SK-N-SH (cell line): ENCODE measurements at regions not wholly inside any gene's neighbourhood (a gene's known extent, or its start where the extent isn't known, plus 50 kb on each side); places are given as distances from the start of the nearest gene placed in this dataset.

ENCODE experiments used
- CTCF ChIA-PET: fragments of 300-600, 350-600 bp; formaldehyde crosslinking; extraction: SDS; loops from one replicate; lab custom pipeline; 2021; lab: Yijun Ruan, JAX
- POLR2A ChIA-PET: fragments of 350-600 bp; sonication (Branson Sonifier 250); formaldehyde crosslinking; extraction: SDS; loops from one replicate; lab custom pipeline; 2020; ENCODE audit warnings: antibody characterized with exemption, inconsistent platforms; lab: Yijun Ruan, JAX
- DNase-seq: peaks from one replicate; pipeline ENCODE4 v3.0.0; 2012
- H2AFZ ChIP-seq: fragments of 200-600 bp; sonication (generic); 2 replicates; pipeline ENCODE4 v1.8.1; 2016; ENCODE audit warnings: antibody characterized with exemption, mild to moderate bottlenecking, low read depth
- H3F3A ChIP-seq: fragments of 200-600 bp; sonication (generic); replicated peaks from 2 replicates; pipeline ENCODE3; 2016; ENCODE audit warnings: antibody characterized with exemption, mild to moderate bottlenecking; ENCODE audit not compliant: insufficient read depth
- H3K27ac ChIP-seq, 2 experiments: fragments of 200-500 bp in 1 of 2; fragments of 200-600 bp in 1 of 2; sonication (Bioruptor generic) in 1 of 2; sonication (generic), shearing (Covaris generic) in 1 of 2; 2 replicates each; pipeline versions ENCODE4 v1.5.1 to v1.6.1; 2014 to 2016; ENCODE audit warnings: low read depth in 2 of 2, inconsistent platforms in 1 of 2, low read length in 1 of 2, mild to moderate bottlenecking in 1 of 2, mixed read lengths in 1 of 2
- H3K27me3 ChIP-seq: fragments of 200-600 bp; sonication (generic), shearing (Covaris generic); 2 replicates; pipeline ENCODE4 v1.6.1; 2016; ENCODE audit warnings: mixed run types; ENCODE audit not compliant: insufficient read depth
- H3K36me3 ChIP-seq, 2 experiments: fragments of 200-500 bp in 1 of 2; fragments of 200-600 bp in 1 of 2; sonication (Bioruptor generic) in 1 of 2; sonication (generic) in 1 of 2; replicated peaks in 1 of 2; 2 replicates each; pipeline versions ENCODE3 to v1.5.1; 2014 to 2016; ENCODE audit warnings: low read length in 1 of 2, mild to moderate bottlenecking in 1 of 2; ENCODE audit not compliant: insufficient read depth in 2 of 2, control insufficient read depth in 1 of 2
- H3K4me1 ChIP-seq, 2 experiments: fragments of 200-500 bp in 1 of 2; fragments of 200-600 bp in 1 of 2; sonication (Bioruptor generic) in 1 of 2; sonication (generic), shearing (Covaris generic) in 1 of 2; 2 replicates each; pipeline versions ENCODE4 v1.5.1 to v1.6.1; 2014 to 2016; ENCODE audit warnings: low read depth in 1 of 2, low read length in 1 of 2, mixed run types in 1 of 2; ENCODE audit not compliant: insufficient read depth in 2 of 2, control insufficient read depth in 1 of 2
- H3K4me2 ChIP-seq: fragments of 200-600 bp; sonication (generic), shearing (Covaris generic); 2 replicates; pipeline ENCODE4 v1.6.1; 2017; ENCODE audit warnings: mixed run types
- H3K4me3 ChIP-seq, 2 experiments: fragments of 200-500 bp in 1 of 2; fragments of 200-600 bp in 1 of 2; sonication (Bioruptor generic) in 1 of 2; sonication (generic), shearing (Covaris generic) in 1 of 2; 2 replicates each; pipeline versions ENCODE4 v1.5.1 to v1.8.1; 2014 to 2016; ENCODE audit warnings: low read depth in 2 of 2, inconsistent platforms in 1 of 2, low read length in 1 of 2, mild to moderate bottlenecking in 1 of 2, mixed read lengths in 1 of 2, moderate library complexity in 1 of 2
- H3K79me2 ChIP-seq: fragments of 200-600 bp; sonication (generic); 2 replicates; pipeline ENCODE4 v1.8.1; 2017; ENCODE audit warnings: mild to moderate bottlenecking; ENCODE audit not compliant: insufficient read depth
- H3K9ac ChIP-seq: fragments of 200-600 bp; sonication (generic); 2 replicates; pipeline ENCODE4 v1.6.1; 2017; ENCODE audit warnings: mixed run types
- H3K9me2 ChIP-seq: fragments of 200-600 bp; sonication (generic); 2 replicates; pipeline ENCODE4 v1.6.1; 2017; ENCODE audit warnings: mixed run types
- H3K9me3 ChIP-seq: fragments of 200-600 bp; sonication (generic); 2 replicates; pipeline ENCODE4 v1.6.1; 2017; ENCODE audit warnings: mixed run types, mild to moderate bottlenecking, moderate library complexity
- H4K20me1 ChIP-seq: fragments of 200-600 bp; sonication (generic); 2 replicates; pipeline ENCODE4 v1.6.1; 2017; ENCODE audit warnings: mild to moderate bottlenecking, mixed run types; ENCODE audit not compliant: insufficient read depth
- EP300 ChIP-seq, 2 experiments: IDR thresholded peaks; 2 replicates each; pipeline versions ENCODE4 v1.4.0 to v1.6.1; 2012; ENCODE audit warnings: borderline replicate concordance in 1 of 2, low read depth in 1 of 2, low read length in 1 of 2
- FOXM1 ChIP-seq: IDR thresholded peaks from 2 replicates; pipeline ENCODE4 v1.4.0; 2012; ENCODE audit warnings: low read depth, mild to moderate bottlenecking
- GATA2 ChIP-seq: sonication (generic); formaldehyde crosslinking; IDR thresholded peaks from 2 replicates; pipeline ENCODE4 v1.5.0; 2020; ENCODE audit warnings: mild to moderate bottlenecking, missing genetic modification reagents
- MEF2A ChIP-seq: IDR thresholded peaks from 2 replicates; pipeline ENCODE4 v1.4.0; 2012; ENCODE audit warnings: low read depth, borderline replicate concordance
- RXRA ChIP-seq: IDR thresholded peaks from 2 replicates; pipeline ENCODE4 v1.4.0; 2012; ENCODE audit warnings: low read depth, mild to moderate bottlenecking, borderline replicate concordance
- TEAD4 ChIP-seq: IDR thresholded peaks from 2 replicates; pipeline ENCODE4 v1.4.0; 2012; ENCODE audit warnings: mild to moderate bottlenecking, borderline replicate concordance; ENCODE audit not compliant: insufficient read depth
- WGBS: methylation state at CpG from one replicate; pipeline ENCODE4 v1.1.6; 2017; ENCODE audit warnings: low lambda C conversion rate; 5-methylcytosine and 5-hydroxymethylcytosine counted together
- TF ChIP-seq, protein P1 (sequence below): IDR thresholded peaks from 2 replicates; pipeline ENCODE4 v1.4.0; 2012; ENCODE audit warnings: low read depth, borderline replicate concordance
- TF ChIP-seq, protein P2 (sequence below): IDR thresholded peaks from 2 replicates; pipeline ENCODE4 v1.4.0; 2012; ENCODE audit warnings: low read depth
- TF ChIP-seq, protein P3 (sequence below): IDR thresholded peaks from 2 replicates; pipeline ENCODE4; 2012
- TF ChIP-seq, protein P4 (sequence below): IDR thresholded peaks from 2 replicates; pipeline ENCODE4 v1.4.0; 2012; ENCODE audit warnings: low read depth, borderline replicate concordance
- TF ChIP-seq, protein P5 (sequence below): IDR thresholded peaks from 2 replicates; pipeline ENCODE4 v1.6.1; 2012; ENCODE audit warnings: mild to moderate bottlenecking, low read depth, low read length, moderate library complexity

DNA sequence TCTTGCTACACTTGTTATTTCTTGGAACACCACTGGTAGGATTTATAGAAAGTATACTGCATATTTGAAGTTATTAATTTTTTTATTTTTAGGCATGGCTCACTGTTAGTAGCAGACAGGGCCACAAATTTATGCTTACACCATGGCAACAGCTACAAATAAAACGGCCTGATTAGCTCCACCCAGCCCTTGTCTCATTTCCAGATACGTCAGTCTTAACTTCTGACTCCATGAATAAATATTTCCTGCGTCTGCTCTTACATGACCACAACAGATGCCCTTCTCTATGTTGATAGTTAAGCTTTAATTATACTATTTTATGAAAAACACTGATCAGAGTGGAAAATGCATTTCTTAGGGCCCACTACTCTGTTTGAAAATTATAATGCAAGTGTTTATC is 62.3 kb upstream of the CPOX start (continued):
- TF ChIP-seq, protein P1, sequence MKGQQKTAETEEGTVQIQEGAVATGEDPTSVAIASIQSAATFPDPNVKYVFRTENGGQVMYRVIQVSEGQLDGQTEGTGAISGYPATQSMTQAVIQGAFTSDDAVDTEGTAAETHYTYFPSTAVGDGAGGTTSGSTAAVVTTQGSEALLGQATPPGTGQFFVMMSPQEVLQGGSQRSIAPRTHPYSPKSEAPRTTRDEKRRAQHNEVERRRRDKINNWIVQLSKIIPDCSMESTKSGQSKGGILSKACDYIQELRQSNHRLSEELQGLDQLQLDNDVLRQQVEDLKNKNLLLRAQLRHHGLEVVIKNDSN: no peak
- TF ChIP-seq FOXM1 (no peak), EP300 (IDR thresholded peaks at IDR 0.05; ENCODE audit: borderline replicate concordance in 1 of 2, low read depth in 1 of 2, low read length in 1 of 2) (no peak), MEF2A (no peak)
- TF ChIP-seq, protein P2, sequence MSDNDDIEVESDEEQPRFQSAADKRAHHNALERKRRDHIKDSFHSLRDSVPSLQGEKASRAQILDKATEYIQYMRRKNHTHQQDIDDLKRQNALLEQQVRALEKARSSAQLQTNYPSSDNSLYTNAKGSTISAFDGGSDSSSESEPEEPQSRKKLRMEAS: no peak
- TF ChIP-seq, protein P3, sequence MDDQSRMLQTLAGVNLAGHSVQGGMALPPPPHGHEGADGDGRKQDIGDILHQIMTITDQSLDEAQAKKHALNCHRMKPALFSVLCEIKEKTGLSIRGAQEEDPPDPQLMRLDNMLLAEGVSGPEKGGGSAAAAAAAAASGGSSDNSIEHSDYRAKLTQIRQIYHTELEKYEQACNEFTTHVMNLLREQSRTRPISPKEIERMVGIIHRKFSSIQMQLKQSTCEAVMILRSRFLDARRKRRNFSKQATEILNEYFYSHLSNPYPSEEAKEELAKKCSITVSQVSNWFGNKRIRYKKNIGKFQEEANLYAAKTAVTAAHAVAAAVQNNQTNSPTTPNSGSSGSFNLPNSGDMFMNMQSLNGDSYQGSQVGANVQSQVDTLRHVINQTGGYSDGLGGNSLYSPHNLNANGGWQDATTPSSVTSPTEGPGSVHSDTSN: no peak

DNA sequence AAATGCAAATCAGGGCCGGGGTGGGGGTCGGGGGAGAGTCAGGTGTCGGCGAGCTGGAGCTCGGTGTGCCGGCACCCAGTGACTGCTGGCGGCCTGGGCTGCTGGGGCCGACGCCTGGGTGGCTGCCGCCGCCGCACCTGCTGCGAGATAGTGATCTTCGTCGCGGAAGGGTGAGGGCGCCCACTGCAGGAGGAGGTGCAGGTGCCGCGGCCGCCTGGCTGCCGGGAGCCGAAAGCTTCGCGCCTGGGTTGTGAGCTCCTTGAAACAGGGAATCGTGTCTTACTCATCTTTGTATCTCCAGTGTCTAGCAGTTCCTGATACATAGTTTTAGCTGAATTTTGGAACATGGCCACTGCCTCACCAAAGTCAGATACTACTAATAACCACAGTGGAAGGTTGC is 64.0 kb upstream of the CPOX start:
- no peaks in the 10 kb centered on the region for H4K20me1 ChIP-seq
- POLR2A ChIA-PET: no interaction called here
- H3K4me1 ChIP-seq: no peaks in the 10 kb centered on the region
- CTCF ChIA-PET: interaction anchor here (0.7 to 1.9 kb wide), 6 partner anchors 8 to 239 kb away, joined by 3 to 7 read pairs (median 3); no protein-coding TSS in a partner anchor
- H3K9ac ChIP-seq: no peak overlapping the region
- H3K36me3 ChIP-seq: no peaks in the 10 kb centered on the region
- H3K4me2 ChIP-seq: no peak overlapping the region
- H3K9me3 ChIP-seq: no peaks in the 10 kb centered on the region
- H3F3A ChIP-seq: no peaks in the 10 kb centered on the region
- H3K9me2 ChIP-seq: no peaks in the 10 kb centered on the region
- TF ChIP-seq, protein P4, sequence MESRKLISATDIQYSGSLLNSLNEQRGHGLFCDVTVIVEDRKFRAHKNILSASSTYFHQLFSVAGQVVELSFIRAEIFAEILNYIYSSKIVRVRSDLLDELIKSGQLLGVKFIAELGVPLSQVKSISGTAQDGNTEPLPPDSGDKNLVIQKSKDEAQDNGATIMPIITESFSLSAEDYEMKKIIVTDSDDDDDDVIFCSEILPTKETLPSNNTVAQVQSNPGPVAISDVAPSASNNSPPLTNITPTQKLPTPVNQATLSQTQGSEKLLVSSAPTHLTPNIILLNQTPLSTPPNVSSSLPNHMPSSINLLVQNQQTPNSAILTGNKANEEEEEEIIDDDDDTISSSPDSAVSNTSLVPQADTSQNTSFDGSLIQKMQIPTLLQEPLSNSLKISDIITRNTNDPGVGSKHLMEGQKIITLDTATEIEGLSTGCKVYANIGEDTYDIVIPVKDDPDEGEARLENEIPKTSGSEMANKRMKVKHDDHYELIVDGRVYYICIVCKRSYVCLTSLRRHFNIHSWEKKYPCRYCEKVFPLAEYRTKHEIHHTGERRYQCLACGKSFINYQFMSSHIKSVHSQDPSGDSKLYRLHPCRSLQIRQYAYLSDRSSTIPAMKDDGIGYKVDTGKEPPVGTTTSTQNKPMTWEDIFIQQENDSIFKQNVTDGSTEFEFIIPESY: no peak
- TF ChIP-seq, protein P5, sequence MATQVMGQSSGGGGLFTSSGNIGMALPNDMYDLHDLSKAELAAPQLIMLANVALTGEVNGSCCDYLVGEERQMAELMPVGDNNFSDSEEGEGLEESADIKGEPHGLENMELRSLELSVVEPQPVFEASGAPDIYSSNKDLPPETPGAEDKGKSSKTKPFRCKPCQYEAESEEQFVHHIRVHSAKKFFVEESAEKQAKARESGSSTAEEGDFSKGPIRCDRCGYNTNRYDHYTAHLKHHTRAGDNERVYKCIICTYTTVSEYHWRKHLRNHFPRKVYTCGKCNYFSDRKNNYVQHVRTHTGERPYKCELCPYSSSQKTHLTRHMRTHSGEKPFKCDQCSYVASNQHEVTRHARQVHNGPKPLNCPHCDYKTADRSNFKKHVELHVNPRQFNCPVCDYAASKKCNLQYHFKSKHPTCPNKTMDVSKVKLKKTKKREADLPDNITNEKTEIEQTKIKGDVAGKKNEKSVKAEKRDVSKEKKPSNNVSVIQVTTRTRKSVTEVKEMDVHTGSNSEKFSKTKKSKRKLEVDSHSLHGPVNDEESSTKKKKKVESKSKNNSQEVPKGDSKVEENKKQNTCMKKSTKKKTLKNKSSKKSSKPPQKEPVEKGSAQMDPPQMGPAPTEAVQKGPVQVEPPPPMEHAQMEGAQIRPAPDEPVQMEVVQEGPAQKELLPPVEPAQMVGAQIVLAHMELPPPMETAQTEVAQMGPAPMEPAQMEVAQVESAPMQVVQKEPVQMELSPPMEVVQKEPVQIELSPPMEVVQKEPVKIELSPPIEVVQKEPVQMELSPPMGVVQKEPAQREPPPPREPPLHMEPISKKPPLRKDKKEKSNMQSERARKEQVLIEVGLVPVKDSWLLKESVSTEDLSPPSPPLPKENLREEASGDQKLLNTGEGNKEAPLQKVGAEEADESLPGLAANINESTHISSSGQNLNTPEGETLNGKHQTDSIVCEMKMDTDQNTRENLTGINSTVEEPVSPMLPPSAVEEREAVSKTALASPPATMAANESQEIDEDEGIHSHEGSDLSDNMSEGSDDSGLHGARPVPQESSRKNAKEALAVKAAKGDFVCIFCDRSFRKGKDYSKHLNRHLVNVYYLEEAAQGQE: no peak
- TF ChIP-seq TEAD4 (no peak), GATA2 (CRISPR knock-in tag) (peak; percentile 55; the same call in 1 of the 2 replicates), RXRA (no peak)
- TF ChIP-seq, all 33 proteins: peak for 1
- H2AFZ ChIP-seq: no peak overlapping the region
- DNase-seq: peak; percentile 33
- no peak overlapping the region for H3K27ac ChIP-seq
- no peak overlapping the region for H3K4me3 ChIP-seq
- H3K79me2 ChIP-seq: no peaks in the 10 kb centered on the region
- H3K27me3 ChIP-seq: no peaks in the 10 kb centered on the region
- 32% methylated on average over 23 of the region's 25 CpGs for WGBS
